Colonic mucosa (tissue), 4 donors: ENCODE measurements at regions not wholly inside any gene's neighbourhood (a gene's known extent, or its start where the extent isn't known, plus 50 kb on each side); places are given as distances from the start of the nearest gene placed in this dataset.

ENCODE experiments used
- DNase-seq: peaks from one replicate; pipeline ENCODE4 v3.0.0-alpha.2; 2020
- H3K27ac ChIP-seq: fragments of 200-600 bp; one replicate; pipeline ENCODE4 v1.8.0; 2021
- H3K27me3 ChIP-seq: fragments of 200-600 bp; one replicate; pipeline ENCODE4 v1.8.0; 2021
- H3K36me3 ChIP-seq: fragments of 200-600 bp; one replicate; pipeline ENCODE4 v1.8.0; 2021
- H3K4me1 ChIP-seq: fragments of 200-600 bp; one replicate; pipeline ENCODE4 v1.8.0; 2021; ENCODE audit warnings: mild to moderate bottlenecking
- H3K4me3 ChIP-seq: fragments of 200-600 bp; one replicate; pipeline ENCODE4 v1.8.0; 2021
- H3K9ac ChIP-seq, 2 donors: one replicate each; pipeline ENCODE4 v1.7.0; 2013; ENCODE audit warnings: control low read depth in 2 of 2, low read depth in 2 of 2, low read length in 2 of 2
- H3K9me3 ChIP-seq: fragments of 200-600 bp; one replicate; pipeline ENCODE4 v1.8.0; 2021
- intact Hi-C: fragments of 100-400 bp; cut with DNase I; formaldehyde crosslinking; loops from one replicate; pipeline ENCODE4 v1.14.1; 2022
- TF ChIP-seq, protein P1 (sequence below): fragments of 200-600 bp; IDR thresholded peaks from one replicate; pipeline ENCODE4 v1.8.0; 2022; ENCODE audit warnings: antibody characterized with exemption, mild to moderate bottlenecking
- donor health status: healthy.
- donor health status: DM: no; HTN: no; CAD: no.
- donor health status: DM: no; HTN: no; CAD: no.

DNA sequence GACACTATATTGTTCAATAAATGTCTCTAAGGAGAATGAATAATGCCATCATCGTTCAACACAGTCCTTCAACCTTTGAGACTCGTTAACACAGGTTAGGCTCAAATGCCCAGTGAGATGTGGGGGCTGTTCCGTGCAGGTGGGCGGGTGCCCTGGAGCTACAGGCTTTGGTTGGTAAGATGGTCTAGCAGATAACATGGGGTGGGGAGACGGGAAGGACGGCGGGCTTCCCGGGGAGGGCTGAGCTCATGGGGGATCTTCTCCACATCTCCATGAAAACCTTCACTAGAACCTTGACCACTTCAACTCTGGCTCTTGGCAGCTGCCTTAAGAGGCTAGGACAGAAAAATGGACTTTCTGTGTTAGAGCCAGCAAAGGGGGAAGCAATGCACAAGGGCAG, 134.1 kb upstream of the TCERG1L start:
- DNase-seq: no peak
- intact Hi-C loops: no loop called here

DNA sequence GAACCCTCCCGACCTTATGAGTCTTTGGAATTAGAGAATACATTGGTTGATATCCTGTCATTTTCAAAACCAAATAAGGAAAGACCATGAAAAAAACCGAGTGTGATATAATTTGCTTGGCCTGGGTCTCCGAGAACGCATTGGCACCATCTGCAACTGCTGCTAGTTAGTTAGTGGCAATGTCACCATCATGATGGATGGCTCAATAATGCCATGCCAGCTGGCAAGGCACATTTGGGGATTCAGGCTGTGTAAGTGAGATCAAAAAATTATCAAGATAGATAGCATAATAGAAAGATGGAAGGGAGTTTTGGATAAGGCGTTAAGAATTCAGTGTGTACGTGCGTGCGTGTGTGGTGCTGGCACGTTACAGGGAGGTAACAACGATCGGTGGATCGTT, 134.7 kb upstream of the TCERG1L start:
- Histone ChIP-seq H3K9me3 (no peaks in the 10 kb centered on the region), H3K27ac (no peak overlapping the region), H3K4me1 (no peaks in the 10 kb centered on the region), H3K27me3 (no peaks in the 10 kb centered on the region), H3K9ac (no peak overlapping the region), H3K36me3 (no peaks in the 10 kb centered on the region), H3K4me3 (no peak overlapping the region)
- intact Hi-C loops: no loop called here
- TF ChIP-seq, protein P1, sequence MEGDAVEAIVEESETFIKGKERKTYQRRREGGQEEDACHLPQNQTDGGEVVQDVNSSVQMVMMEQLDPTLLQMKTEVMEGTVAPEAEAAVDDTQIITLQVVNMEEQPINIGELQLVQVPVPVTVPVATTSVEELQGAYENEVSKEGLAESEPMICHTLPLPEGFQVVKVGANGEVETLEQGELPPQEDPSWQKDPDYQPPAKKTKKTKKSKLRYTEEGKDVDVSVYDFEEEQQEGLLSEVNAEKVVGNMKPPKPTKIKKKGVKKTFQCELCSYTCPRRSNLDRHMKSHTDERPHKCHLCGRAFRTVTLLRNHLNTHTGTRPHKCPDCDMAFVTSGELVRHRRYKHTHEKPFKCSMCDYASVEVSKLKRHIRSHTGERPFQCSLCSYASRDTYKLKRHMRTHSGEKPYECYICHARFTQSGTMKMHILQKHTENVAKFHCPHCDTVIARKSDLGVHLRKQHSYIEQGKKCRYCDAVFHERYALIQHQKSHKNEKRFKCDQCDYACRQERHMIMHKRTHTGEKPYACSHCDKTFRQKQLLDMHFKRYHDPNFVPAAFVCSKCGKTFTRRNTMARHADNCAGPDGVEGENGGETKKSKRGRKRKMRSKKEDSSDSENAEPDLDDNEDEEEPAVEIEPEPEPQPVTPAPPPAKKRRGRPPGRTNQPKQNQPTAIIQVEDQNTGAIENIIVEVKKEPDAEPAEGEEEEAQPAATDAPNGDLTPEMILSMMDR: no peak
- no peak for DNase-seq

More for the DNA sequence above, 134.1 kb upstream of the TCERG1L start:
- H3K27me3 ChIP-seq: no peaks in the 10 kb centered on the region
- no peak overlapping the region for H3K27ac ChIP-seq
- H3K9me3 ChIP-seq: no peaks in the 10 kb centered on the region
- no peaks in the 10 kb centered on the region for H3K4me1 ChIP-seq
- no peak overlapping the region for H3K4me3 ChIP-seq
- TF ChIP-seq, protein P1: no peak
- no peaks in the 10 kb centered on the region for H3K36me3 ChIP-seq
- H3K9ac ChIP-seq: no peak overlapping the region

- H3K27ac ChIP-seq: no peak overlapping the region
- no peaks in the 10 kb centered on the region for H3K36me3 ChIP-seq
- no peak overlapping the region for H3K9ac ChIP-seq
- H3K9me3 ChIP-seq: no peaks in the 10 kb centered on the region
- intact Hi-C loops: no loop called here
- H3K27me3 ChIP-seq: no peaks in the 10 kb centered on the region
- TF ChIP-seq, protein P1: no peak
- DNase-seq: no peak
- no peaks in the 10 kb centered on the region for H3K4me1 ChIP-seq
- H3K4me3 ChIP-seq: no peak overlapping the region
Observed at GRCh38 chr10:131448171-131448570, 136.7 kb upstream of the TCERG1L start.

DNA sequence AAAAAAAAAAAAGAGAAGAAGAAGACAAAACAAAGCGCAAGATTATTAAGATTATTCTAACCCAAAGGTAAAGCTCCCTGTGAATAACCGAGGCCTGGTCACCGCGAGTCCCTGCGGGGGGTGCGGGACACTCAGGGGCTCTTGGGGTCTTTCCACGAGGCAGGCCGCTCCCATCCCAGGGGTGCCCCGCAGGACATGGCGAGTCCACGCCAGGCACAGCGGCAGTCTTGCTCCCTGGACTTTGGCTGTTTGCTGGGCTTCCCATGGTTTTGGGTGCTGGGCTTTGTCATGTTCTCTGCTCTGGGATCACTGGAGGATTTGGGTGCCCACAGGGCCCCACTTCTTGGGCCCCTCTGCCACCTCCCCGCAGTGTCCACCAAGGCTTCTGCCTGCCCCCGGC, 137.4 kb upstream of the TCERG1L start:
- H3K36me3 ChIP-seq: no peaks in the 10 kb centered on the region
- TF ChIP-seq, protein P1: no peak
- intact Hi-C loops: no loop called here
- no peaks in the 10 kb centered on the region for H3K27me3 ChIP-seq
- no peak for DNase-seq
- H3K9me3 ChIP-seq: no peaks in the 10 kb centered on the region
- H3K27ac ChIP-seq: no peak overlapping the region
- H3K4me1 ChIP-seq: no peaks in the 10 kb centered on the region
- no peak overlapping the region for H3K4me3 ChIP-seq
- H3K9ac ChIP-seq: no peak overlapping the region

- no peaks in the 10 kb centered on the region for H3K4me1 ChIP-seq
- H3K9me3 ChIP-seq: no peaks in the 10 kb centered on the region
- TF ChIP-seq, protein P1: no peak
- H3K36me3 ChIP-seq: no peaks in the 10 kb centered on the region
- no peak overlapping the region for H3K9ac ChIP-seq
- intact Hi-C loops: loop anchor here (5.0 to 10.0 kb wide), 2 partner anchors 337 to 425 kb away; no protein-coding TSS in a partner anchor
- no peak for DNase-seq
- H3K4me3 ChIP-seq: no peak overlapping the region
- H3K27ac ChIP-seq: no peak overlapping the region
- no peaks in the 10 kb centered on the region for H3K27me3 ChIP-seq
Observed at GRCh38 chr10:131450216-131450765, 138.8 kb upstream of the TCERG1L start.
